HG03060 (cell line): ENCODE measurements at regions not wholly inside any gene's neighbourhood (a gene's known extent, or its start where the extent isn't known, plus 50 kb on each side); places are given as distances from the start of the nearest gene placed in this dataset.

ENCODE experiments used
- ATAC-seq: cut with Tn5 transposase; IDR thresholded peaks from one replicate; pipeline ENCODE4 v1.9.1; 2021; ENCODE audit warnings: low read depth, moderate number of reproducible peaks; ENCODE audit not compliant: unreplicated experiment

DNA sequence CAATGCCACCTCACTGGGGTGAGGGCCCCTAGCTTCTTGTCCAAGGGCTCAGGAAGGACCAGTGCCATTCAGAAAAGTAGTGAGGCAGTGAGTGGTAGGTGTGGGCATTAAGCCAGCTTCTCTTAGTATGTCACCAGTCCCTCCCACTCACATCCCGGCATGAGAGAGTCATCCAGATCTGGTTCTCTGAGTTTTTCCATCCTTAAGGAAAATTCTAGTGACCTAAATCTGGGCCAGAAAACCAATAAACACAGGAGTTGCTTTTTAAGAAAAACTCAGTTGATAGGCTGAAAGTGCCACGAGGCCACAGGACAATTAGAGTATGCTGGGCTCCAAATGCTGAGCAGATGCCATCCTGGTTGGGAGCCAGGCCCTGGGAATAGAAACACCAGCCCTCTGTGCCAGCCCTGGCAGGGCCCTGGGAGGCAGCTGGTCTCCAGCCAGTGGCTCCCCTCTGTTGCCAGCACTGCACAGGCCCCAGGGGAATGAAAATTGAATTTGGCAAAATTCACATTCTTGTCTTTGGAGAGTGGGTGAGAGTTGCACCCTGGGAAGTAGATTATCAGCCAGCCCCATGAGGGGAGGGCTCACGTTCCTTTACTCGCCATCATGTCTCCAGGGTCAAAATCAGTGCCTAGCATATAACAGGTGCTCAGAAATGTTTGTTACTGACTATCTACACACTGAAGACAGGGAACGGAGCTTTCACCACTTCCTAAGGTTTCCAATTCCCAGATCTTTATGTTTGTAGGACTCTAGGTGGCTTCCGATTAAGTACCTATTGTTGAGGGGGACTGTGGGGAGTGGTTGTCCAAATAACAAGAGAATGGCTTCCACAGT is 52.8 kb downstream of the FAM43A start:
- no peak for ATAC-seq

- no peak for ATAC-seq
Observed at GRCh38 chr3:194739498-194740284, 54.0 kb downstream of the FAM43A start.

GRCh38 chr3:194740859-194741491 is 55.3 kb downstream of the FAM43A start:
- ATAC-seq, result no peak

DNA sequence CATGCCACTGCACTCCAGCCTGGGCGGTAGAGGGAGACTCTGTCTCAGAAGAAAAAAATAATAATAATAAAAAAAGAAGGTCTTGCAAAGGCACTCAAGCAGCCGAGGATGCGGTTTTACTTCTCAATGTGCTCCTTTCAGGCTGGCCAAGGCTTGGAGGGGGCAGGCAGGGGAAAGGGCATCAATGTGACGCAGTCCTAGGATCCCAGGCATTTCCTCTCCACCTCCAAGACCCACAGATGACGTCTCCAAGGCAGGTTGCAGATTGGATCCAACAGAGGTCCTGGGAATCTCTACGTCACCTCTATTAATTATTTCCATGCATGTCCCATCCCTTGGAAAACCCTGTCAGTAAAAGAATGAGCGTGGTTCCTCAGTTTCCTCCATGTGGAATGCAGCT is 56.2 kb downstream of the FAM43A start:
- no peak for ATAC-seq

DNA sequence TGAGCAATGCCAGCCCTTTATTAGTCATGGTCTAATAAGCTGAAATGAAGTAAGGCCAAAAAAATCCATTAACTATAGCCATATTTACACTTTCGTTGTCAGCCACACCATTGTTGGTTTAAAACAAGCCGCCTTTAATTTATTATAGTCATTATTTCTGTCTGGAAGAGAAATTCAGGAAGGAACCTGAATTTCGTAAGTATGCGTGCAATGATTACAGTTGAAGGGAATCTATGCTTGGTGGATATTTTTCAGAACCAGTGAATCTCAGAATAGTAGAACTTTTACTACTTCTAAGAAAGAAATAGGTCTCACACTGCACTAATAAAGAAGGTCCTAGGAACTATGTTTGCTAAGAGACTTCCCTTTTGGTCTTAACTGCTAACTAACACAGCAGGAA is 59.1 kb downstream of the FAM43A start:
- no peak for ATAC-seq

- no peak for ATAC-seq
Observed at GRCh38 chr3:194745422-194746184, 59.9 kb downstream of the FAM43A start.

GRCh38 chr3:194748225-194748624 is 62.5 kb downstream of the FAM43A start:
- no peak for ATAC-seq

- no peak for ATAC-seq
Observed at GRCh38 chr3:194749631-194750490, 64.2 kb downstream of the FAM43A start.

GRCh38 chr3:194750491-194750828 is 64.8 kb downstream of the FAM43A start:
- ATAC-seq, result no peak

- no peak for ATAC-seq
Observed at GRCh38 chr3:194755671-194756459, 70.2 kb downstream of the FAM43A start.

- no peak for ATAC-seq
Observed at GRCh38 chr3:194756460-194756779, 70.7 kb downstream of the FAM43A start.

DNA sequence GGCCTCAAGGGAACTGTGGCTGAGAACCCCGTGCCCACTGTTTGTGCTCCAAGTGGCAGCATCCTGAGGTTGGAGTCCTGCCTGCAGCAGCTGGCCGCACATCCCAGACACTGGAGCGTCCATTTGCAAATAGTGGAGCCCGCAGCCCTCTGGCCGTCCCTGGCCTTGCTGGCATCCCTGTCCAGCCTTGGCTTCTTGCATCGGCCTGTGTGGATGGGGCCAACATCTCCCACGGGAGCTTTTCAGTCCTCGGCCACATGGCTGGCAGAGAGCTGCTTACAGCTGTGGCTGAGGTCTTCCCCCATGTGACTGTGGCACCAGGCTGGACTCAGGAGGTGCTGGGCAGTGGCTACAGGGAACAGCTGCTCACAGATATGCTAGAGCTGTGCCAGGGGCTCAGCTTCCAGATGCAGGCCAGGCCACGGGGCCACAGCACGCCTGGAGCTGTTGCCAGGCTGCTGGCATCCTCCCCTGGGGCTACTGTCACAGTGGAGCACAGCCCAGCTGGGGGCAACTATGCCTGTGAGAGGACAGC is 71.2 kb downstream of the FAM43A start:
- no peak for ATAC-seq

DNA sequence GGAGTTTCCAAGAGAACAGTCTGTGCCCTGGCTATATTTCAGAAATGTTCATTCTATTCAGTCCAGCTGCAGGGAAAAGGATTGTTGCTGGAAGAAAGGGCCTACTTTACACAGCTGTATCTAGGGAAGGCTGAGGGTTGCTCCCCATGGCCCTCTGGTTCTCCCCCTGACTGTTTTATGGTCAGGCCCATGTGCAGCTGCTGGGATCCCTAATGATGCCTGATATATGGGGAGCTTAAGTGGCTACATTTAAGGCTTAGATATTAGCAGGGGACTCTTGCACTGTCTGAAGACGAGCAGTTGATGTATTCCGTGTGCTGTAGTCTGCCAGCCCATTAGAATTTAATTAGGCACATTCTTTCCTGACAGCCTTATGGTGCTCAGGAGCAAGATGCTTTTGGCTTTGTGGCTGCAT is 72.0 kb downstream of the FAM43A start:
- ATAC-seq, result no peak

DNA sequence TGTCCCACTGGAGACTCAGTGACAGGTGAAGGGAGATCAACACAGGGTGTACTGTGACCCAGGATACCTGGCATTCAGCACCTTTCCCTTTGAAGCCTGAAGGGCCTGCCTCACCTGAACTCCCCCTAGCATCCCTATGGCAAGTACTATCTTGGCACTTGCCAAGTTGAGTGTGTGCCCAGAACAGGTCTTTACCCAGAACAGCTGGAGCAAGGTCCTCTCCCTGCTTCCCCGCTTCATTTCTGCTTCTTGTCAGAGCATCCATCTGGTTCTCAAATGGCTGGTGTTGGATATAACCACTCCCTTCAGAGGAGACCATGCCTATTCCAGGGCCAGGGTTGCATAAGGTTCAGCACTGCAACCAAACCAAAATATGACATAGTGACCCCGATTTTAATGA is 73.0 kb downstream of the FAM43A start:
- ATAC-seq, result no peak

DNA sequence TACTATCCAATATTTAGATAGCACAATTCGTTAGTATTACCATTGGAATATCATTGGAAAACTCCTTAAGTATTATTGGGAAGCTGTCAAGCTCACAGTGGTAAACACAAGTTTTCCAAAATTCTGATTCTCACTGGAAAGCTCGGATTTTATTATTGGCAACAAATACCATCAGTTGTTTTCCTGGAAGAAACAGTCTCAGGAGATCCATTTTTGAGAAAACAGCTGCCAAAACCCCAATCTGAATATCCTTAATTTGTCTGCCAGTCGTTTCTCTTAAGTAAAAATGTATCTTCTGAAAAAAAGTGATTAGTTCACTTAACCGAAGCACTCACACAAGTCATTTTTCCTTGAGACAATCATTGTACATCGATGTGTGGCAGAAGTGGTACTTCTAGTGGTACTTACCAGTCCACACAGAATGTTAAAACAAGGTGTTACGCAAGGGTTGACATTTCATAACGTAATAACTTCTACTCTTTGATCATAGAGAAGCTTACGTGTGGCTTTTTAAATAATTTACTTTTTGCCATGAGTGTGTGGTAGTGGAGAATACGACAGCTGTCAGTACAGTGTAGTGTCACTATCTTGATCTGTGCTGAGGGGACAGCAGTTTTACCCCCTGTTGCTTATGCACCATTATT is 74.9 kb downstream of the FAM43A start:
- no peak for ATAC-seq

- ATAC-seq, result no peak
Observed at GRCh38 chr3:194761384-194761783, 75.7 kb downstream of the FAM43A start.

- ATAC-seq, result no peak
Observed at GRCh38 chr3:194766845-194767244, 81.2 kb downstream of the FAM43A start.

DNA sequence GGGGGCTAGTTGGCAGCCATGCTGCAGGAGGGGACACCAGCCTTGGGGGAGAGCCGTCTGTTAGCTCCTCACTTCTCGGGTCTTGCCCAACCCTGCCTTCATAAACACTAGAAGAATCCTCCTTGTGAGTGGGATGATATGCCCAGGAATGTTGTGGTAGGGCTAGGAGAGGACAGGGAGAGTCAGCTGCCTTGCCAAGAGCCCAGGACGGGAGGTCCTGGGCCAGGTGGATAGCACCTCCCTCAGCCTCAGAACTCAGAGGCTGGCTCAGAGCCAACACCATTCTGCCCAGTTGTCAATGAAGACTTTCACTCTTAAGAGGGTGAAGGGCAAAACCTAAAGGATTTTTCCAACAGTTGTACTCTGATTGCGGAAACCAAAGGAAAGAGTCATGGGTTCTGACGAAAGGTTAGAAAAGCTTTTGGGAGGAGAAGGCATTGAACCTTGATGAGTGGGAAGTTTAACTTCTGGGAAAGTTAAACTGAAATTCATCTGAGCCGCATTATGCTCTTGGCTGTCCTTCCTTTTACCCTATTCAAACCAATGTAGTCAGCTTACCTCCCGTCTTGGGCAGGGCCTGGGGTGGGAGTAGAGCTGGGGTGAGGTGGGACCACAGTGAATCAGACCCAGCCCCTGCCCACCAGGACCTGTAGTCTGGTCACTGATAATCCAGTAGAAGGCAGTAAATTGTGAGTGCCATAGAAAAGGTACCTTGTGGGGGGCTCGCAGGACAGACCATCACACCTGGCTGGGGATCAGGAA is 81.9 kb downstream of the FAM43A start:
- ATAC-seq, result no peak
